ENCODE measurements at regions not wholly inside any gene's neighbourhood (a gene's known extent, or its start where the extent isn't known, plus 50 kb on each side); places are given as distances from the start of the nearest gene placed in this dataset.

- TF ChIP-seq CTCF (IDR thresholded peaks at IDR 0.05) (no peak), ZNF263 (CRISPR knock-in tag; IDR thresholded peaks at IDR 0.05; ENCODE audit: low read depth) (no peak), PREB (CRISPR knock-in tag; IDR thresholded peaks at IDR 0.05; ENCODE audit: borderline replicate concordance) (no peak), TEAD4 (CRISPR knock-in tag; IDR thresholded peaks at IDR 0.05) (no peak), ESRRA (CRISPR knock-in tag; IDR thresholded peaks at IDR 0.05; ENCODE audit: borderline replicate concordance) (no peak), FOXP4 (CRISPR knock-in tag; IDR thresholded peaks at IDR 0.05) (no peak), ATF6 (CRISPR knock-in tag; IDR thresholded peaks at IDR 0.05) (no peak), STAT6 (CRISPR knock-in tag; conservative IDR thresholded peaks at IDR 0.05; ENCODE audit: low read depth) (no peak), IRF2 (CRISPR knock-in tag; IDR thresholded peaks at IDR 0.05; ENCODE audit: borderline replicate concordance, low read depth) (no peak), ATF3 (CRISPR knock-in tag; conservative IDR thresholded peaks at IDR 0.05) (no peak), SOX15 (CRISPR knock-in tag; IDR thresholded peaks at IDR 0.05) (no peak)
These were observed 251.2 kb downstream of the ZNF326 start for GRCh38 chr1:90246069-90246468.

All from WTC11 (cell line).